Brain pericyte (primary cell): ENCODE measurements at regions not wholly inside any gene's neighbourhood (a gene's known extent, or its start where the extent isn't known, plus 50 kb on each side); places are given as distances from the start of the nearest gene placed in this dataset.

Experiments
- DNase-seq: peaks from one replicate; pipeline ENCODE4 v3.0.0-alpha.2; 2012; ENCODE audit warnings: low read depth, low spot score

GRCh38 chr9:129359916-129360536 is 182.0 kb upstream of the IER5L start:
- DNase-seq: no peak

GRCh38 chr9:129359162-129359811 is 181.2 kb upstream of the IER5L start:
- DNase-seq: no peak

DNA sequence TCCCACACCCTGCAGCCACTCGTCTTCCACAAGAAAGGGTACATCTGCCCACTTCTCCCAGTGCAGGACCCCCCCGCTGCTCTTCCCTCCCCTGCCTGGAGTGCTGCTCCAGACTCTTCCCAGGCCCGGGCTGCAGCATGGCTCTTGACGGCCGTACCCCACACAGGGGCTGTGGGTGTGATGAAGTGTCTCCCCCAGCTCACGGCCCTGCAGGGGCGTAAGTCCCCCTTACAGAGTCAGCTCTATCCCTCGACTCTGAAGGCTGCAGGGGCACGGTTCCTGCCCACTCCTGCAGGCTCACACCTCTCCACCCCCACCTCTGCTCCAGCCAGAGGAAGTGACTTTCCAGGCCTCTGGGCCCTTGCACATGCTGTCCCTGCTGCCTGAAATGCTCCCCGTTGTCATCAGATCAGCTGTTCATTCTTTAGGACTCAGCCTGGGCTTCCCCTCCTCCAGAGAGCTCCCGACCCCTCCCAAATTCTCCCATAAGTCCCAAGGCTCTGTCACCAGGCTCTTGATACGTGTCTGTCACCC is 180.6 kb upstream of the IER5L start:
- no peak for DNase-seq

DNA sequence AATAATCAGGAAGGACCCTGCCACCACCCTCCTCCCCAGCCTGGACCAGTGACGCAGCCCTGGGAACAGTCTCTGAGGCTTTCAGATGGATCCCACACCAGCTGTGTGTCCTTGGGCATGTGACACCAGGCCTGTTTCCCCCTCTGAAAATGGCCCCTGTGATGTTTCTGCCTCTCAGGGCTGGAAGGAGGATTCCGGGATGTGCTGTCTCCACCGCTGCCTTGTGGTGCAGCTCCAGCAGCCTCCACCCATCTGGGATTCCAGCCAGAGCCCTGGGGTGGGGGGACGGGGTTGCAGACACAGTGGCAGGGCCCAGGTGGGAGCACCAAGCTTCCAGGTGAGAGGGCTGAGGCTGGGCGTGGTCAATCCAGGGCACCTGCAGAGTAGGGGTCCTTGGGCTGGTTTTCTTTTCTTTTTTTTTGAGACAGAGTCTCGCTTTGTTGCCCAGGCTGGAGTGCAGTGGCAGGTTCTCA is 179.7 kb upstream of the IER5L start:
- no peak for DNase-seq

DNA sequence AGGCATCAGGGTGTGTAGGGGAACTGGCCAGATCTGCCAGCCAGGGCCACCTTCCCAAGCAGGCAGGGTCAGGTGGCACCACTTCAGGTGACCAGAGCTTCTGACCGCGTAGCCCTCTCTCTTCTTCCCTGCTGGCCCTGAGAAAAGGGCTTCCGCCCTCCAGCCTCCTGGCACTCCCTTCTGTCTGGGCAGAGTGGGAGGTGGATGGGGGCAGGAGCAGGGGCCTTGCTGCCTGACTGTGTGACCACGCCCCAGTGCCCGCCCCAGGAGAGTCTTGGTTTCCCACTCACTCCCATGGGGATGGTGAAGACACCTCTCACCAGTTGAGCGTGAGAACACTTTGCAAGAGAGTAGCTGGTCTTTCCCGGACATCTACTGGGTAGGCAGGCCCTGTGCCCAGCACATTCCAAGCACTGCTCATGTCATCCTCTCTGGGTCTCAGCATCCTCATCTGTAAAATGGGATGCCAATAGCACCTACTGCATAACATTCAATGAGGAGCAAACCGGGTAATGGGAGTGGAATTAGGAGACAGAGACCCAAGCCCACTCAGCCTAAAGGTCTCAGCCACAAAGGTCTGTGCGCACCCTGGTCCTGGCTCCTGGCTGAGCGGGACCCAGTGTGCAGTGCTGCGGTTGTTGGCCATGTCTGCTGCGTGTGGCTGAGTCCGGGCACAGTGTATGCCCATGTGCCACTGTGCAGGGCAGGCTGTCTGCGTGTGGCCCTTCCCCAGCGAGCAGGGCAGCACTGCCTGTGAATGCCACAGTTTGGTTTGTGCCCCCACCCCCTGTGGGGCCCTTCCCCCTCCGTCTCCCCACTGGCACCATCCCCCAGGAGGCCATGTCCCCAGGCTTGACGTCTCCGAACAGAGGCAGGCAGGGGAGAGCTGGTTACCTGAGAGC is 179.1 kb upstream of the IER5L start:
- no peak for DNase-seq

DNA sequence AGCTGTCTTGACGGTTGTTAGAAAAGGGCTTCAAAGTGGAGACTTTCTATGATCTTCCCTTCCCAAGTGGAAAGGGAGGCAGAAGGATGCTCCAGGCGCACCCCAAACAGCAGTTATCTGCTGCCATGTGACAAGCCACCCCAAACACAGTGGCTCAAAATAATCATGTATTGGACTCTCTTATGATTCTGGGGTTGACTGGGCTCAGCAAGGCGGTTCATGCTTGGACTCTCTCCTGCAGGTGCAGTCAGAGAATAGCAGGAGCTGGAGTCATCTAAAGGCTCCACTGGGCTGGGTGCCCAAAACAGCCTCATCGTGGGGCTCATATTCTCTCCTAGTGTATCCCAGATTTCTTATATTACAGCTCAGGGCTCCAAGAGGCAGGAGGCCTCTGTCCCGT is 177.6 kb upstream of the IER5L start:
- no peak for DNase-seq

DNA sequence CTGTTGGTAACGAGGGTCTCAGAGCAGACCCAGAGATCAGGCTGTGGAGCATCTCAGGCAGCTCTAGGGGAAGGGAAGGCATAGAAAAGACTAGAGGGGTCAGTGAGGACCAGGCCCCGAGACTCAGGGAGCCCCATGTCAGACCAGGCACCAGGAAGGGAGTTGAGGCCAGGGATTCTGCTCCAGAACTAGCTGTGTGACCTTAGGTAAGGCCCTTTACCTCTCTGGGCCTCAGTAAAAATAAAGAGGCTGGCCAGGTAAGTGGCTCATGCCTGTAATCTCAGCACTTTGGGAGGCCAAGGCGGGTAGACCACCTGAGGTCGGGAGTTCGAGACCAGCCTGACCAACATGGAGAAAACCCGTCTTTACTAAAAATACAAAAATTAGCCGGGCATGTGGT is 176.4 kb upstream of the IER5L start:
- no peak for DNase-seq

DNA sequence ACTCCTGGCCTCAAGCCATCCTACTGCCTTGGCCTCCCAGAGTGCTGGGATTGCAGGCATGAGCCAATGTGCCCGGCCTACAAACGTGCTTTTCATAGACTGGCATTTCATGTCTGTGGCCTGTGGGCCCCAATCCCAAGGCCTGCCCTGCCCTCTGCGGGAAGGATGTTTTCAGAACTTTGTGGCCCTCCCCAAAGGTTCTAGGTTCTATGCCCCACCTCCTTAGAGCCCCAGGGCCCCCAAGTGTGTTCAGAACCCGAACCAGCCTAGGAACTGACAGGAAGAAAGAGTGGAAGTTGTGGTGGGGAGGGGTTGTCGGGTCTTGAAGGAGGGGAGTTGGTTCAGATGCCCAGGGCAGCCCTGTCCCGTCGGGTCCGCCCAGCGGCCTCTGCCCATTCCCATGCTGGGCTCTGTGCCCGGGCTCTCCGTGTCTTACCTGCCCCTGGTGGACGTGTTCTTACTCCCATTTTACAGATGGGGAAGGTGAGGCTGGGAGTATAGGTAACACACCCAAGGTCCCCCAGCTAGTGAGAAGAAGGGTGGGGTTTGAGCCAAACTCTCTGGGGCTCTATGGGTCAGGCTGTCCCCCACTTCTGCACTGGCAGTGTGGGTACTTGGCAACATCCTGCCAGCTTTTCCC is 175.8 kb upstream of the IER5L start:
- DNase-seq: no peak

- no peak for DNase-seq
These were observed 174.2 kb upstream of the IER5L start for GRCh38 chr9:129352146-129352865.

GRCh38 chr9:129351642-129352145 is 173.6 kb upstream of the IER5L start:
- no peak for DNase-seq

DNA sequence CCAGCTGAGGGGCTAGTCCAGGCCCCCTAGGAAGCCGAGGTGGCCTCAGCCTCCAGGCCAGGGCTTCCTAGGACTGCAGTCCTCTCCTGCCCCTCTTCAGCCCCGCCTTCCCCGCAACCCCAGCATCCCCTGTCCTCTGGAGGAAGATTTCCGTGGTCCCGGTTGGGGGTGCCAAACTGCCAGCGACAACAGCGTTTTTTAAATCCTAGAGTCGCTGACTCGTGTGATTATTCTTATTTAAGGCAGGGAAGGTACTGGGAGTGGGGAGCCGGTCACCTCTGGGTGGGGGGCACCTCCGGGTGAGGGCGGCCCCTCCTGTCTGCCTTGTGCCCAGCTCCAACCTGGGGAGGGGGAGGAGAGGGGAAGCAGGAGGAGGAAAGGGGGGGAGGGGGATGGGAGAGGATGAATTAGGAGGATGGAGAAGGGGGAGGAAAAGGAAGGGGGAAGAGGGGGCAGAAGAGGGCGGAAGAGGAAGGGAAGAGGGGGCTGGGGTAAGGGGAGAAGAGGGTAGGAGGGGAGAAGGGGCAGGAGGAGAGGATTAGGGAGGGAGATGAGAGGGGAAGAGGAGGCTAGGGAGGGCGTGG is 173.1 kb upstream of the IER5L start:
- no peak for DNase-seq

- no peak for DNase-seq
These were observed 172.3 kb upstream of the IER5L start for GRCh38 chr9:129350143-129350935.

GRCh38 chr9:129349665-129349947 is 171.5 kb upstream of the IER5L start:
- no peak for DNase-seq

DNA sequence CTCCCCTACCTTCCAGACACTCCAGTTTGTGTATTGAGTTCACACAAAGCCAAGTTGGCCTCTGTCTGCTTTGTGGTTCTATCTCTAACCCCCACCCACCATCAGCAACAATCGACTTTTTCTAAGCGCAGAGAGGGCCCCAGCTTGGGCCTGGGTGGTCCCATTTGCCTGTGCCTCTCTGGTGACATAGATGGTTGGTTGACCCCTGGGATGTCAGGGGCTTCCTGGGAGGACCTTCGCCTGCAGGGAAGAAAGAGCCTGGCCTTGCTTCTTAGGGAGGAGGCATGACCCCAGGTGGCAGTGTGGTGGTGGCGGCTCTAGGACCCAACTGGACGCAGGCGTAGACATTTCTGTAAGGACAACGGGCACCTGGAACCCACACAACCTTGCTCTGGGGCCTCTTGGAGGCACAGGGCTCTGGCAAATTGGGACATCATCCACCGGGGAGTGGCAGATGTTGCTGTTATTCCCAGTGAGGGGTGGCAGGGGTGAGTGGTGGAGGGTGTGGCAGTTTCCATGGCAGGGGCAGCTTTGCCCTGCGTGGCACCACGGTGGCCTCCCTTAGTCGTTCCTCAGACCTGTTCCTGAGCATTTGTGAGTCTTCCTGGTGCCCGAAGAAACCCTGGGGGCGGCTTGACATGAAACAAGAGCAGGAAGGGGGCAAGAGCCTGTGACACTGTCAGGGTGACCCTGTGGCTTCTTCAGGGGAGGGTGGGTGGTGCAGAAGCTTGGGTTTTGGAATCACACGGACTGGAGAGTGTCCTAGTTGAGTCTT is 171.0 kb upstream of the IER5L start:
- DNase-seq: no peak

DNA sequence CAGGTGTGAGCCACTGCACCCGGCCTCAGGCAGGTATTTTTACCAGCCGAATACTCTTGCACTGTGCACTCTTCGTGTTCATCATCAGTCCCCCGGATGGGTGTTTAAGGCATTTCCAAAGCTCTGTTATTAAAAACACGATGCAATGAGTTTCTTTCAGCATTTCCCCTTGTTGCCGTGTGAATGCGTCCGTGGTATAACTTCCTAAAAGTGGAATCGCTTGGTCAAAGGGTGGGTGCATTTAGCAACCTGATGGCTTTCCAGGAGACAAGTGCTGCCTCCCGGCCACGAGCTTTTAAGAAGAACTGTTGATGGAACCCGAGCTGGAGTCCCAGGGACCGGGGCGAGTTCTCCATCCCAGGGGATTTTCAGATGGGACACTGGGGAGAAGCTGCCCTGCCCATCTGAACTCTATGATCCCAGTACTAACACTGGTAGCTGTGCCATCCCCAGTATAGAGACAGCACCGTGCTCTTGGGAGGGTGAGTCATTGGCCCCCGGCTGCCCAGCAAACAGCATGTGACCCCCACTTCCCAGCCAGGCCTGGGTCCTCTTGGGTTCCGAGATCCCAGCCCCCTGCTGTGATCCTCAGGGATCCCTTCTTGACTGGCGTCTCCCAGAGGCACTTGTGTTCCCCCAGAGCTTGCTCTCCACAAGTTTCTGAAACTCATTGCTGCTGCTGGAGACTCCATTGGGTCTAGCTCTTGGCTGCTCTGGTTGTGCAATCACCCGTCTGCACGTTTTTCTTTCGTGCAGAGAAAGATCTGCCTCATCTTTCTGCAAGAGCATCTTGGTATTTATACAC is 169.5 kb upstream of the IER5L start:
- no peak for DNase-seq

DNA sequence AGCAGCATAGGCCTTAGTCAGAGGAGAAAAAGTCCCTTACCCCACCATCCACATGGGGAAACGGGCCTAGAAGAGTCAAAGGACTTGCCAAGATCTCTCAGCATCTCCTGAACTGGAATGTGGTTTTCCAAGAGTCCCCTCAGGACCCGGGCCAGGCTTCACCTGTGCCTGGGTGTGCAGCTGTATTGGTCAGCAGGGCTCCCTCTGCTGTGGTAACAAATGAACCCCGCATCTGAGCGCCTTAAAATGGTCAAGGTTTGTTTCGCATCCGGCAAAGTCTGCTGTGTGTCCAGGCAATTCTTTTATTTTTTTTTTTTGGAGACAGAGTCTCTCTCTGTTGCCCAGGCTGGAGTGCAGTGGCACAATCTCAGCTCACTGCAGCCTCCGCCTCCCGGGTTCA is 168.0 kb upstream of the IER5L start:
- DNase-seq: no peak

GRCh38 chr9:129344641-129345495 is 166.8 kb upstream of the IER5L start:
- no peak for DNase-seq
